Panc1 (cell line): ENCODE measurements at regions not wholly inside any gene's neighbourhood (a gene's known extent, or its start where the extent isn't known, plus 50 kb on each side); places are given as distances from the start of the nearest gene placed in this dataset.

ENCODE experiments used
- ATAC-seq: fragments of 200-7000 bp; cut with Tn5 transposase; 2 replicates; pipeline ENCODE4 v1.9.1; 2020; ENCODE audit warnings: mild to moderate bottlenecking, moderate library complexity
- BruUV-seq: library from RNA; stranded (reverse); fragments of 400-500 nt; replicated peaks from 2 replicates; lab custom pipeline; 2021; lab: Mats Ljungman, UMichigan
- CTCF ChIA-PET: fragments of 300-600 bp; sonication (Branson Sonifier 250); formaldehyde crosslinking; loops from one replicate; lab custom pipeline; 2022; ENCODE audit warnings: antibody characterized with exemption; lab: Charles Lee
- POLR2A ChIA-PET: fragments of 300-600 bp; sonication (Branson Sonifier 250); formaldehyde crosslinking; loops from one replicate; lab custom pipeline; 2022; ENCODE audit warnings: antibody characterized with exemption; lab: Charles Lee
- DNase-seq: peaks from one replicate; pipeline ENCODE4 v3.0.0-alpha.2; 2010; ENCODE audit warnings: low read depth, low spot score
- H3K27ac ChIP-seq: 2 replicates; pipeline ENCODE4 v1.5.1; 2011; ENCODE audit warnings: mild to moderate bottlenecking, low read length, inconsistent platforms
- H3K27me3 ChIP-seq: fragments of 200-500 bp; sonication (Bioruptor generic); 2 replicates; pipeline ENCODE4 v1.6.0; 2014; ENCODE audit warnings: low read length, inconsistent platforms; ENCODE audit not compliant: control insufficient read depth, insufficient read depth
- H3K36me3 ChIP-seq: fragments of 200-500 bp; sonication (Bioruptor generic); 2 replicates; pipeline ENCODE4 v1.5.1; 2014; ENCODE audit warnings: inconsistent platforms, mild to moderate bottlenecking, low read length, moderate library complexity; ENCODE audit not compliant: control insufficient read depth, insufficient read depth
- H3K4me1 ChIP-seq: 2 replicates; pipeline ENCODE4 v1.5.1; 2011; ENCODE audit warnings: inconsistent platforms, mild to moderate bottlenecking, low read length, moderate library complexity; ENCODE audit not compliant: control insufficient read depth, insufficient read depth
- H3K4me3 ChIP-seq, 2 experiments: 2 replicates each; pipeline ENCODE4 v1.5.1; 2011 to 2012; ENCODE audit warnings: low read depth in 2 of 2, low read length in 2 of 2, mild to moderate bottlenecking in 2 of 2, inconsistent platforms in 1 of 2, moderate library complexity in 1 of 2
- H3K9me3 ChIP-seq: fragments of 200-500 bp; sonication (Bioruptor generic); 2 replicates; pipeline ENCODE4 v1.5.1; 2014; ENCODE audit warnings: low read depth, mild to moderate bottlenecking, inconsistent platforms, low read length, moderate library complexity; ENCODE audit not compliant: control insufficient read depth, insufficient read depth
- POLR2AphosphoS5 ChIP-seq: IDR thresholded peaks from 2 replicates; pipeline ENCODE4 v1.6.1; 2012; ENCODE audit warnings: mild to moderate bottlenecking, low read depth, low read length, moderate library complexity
- SIN3A ChIP-seq: IDR thresholded peaks from 2 replicates; pipeline ENCODE4 v1.6.1; 2012; ENCODE audit warnings: low read depth, mild to moderate bottlenecking, low read length, moderate library complexity, borderline replicate concordance; ENCODE audit not compliant: insufficient read depth
- TCF7L2 ChIP-seq: IDR thresholded peaks from 2 replicates; pipeline ENCODE4 v1.6.1; 2011; ENCODE audit warnings: mild to moderate bottlenecking, low read depth, low read length, inconsistent platforms
- in situ Hi-C: cut with HindIII; loops from 2 replicates; pipeline ENCODE4 v1.10.0; 2016; ENCODE audit warnings: low sequenced_read_pairs, low pct_unique_long_range_greater_than_20kb
- intact Hi-C: fragments of 100-400 bp; cut with micrococcal nuclease; formaldehyde crosslinking; loops from one replicate; pipeline ENCODE4 v1.10.0; 2022; ENCODE audit not compliant: unreplicated experiment
- TF ChIP-seq, protein P1 (sequence below), 2 experiments: IDR thresholded peaks; 2 replicates each; pipeline ENCODE4 v1.6.1; 2011 to 2012; ENCODE audit warnings: low read depth in 2 of 2, control low read depth in 1 of 2, low read length in 1 of 2, mild to moderate bottlenecking in 1 of 2, moderate library complexity in 1 of 2; ENCODE audit not compliant: insufficient read depth in 1 of 2
- TF ChIP-seq, protein P2 (sequence below): fragments of 450-650 bp; IDR thresholded peaks from 2 replicates; pipeline ENCODE4 v1.5.1; 2017; ENCODE audit warnings: mild to moderate bottlenecking

DNA sequence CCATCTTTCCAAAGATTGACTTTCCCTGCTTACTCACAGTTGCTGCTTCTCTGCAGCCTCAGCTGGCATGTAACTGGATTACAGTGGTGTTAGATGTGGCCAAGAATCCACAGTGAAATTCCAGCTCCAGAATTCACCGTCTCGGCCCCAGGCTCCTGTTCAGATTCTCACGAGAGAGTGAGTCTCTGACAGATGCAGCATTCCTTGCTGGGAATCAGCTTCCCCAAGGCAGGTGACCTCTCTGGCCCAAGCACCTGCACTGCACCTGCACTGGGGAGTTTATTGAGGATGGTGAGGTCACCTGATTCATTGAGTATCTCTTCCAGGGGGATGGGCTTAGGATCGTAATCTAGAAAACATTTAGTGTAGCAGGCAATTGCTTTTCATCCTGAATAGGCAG is 600.5 kb upstream of the RBFOX1 start:
- Histone ChIP-seq H3K9me3 (no peaks in the 10 kb centered on the region), H3K4me3 (no peak overlapping the region), H3K4me1 (no peaks in the 10 kb centered on the region), H3K27me3 (no peaks in the 10 kb centered on the region), H3K36me3 (no peaks in the 10 kb centered on the region), H3K27ac (no peak overlapping the region)
- ATAC-seq, result no peak
- in situ Hi-C loops (no loop called here), intact Hi-C loops (no loop called here)
- DNase-seq, result no peak
- no TSS peak for BruUV-seq
- ChIA-PET CTCF (no interaction called here), POLR2A (no interaction called here)
- TF ChIP-seq POLR2AphosphoS5 (no peak), SIN3A (no peak), TCF7L2 (no peak)
- TF ChIP-seq, protein P1, sequence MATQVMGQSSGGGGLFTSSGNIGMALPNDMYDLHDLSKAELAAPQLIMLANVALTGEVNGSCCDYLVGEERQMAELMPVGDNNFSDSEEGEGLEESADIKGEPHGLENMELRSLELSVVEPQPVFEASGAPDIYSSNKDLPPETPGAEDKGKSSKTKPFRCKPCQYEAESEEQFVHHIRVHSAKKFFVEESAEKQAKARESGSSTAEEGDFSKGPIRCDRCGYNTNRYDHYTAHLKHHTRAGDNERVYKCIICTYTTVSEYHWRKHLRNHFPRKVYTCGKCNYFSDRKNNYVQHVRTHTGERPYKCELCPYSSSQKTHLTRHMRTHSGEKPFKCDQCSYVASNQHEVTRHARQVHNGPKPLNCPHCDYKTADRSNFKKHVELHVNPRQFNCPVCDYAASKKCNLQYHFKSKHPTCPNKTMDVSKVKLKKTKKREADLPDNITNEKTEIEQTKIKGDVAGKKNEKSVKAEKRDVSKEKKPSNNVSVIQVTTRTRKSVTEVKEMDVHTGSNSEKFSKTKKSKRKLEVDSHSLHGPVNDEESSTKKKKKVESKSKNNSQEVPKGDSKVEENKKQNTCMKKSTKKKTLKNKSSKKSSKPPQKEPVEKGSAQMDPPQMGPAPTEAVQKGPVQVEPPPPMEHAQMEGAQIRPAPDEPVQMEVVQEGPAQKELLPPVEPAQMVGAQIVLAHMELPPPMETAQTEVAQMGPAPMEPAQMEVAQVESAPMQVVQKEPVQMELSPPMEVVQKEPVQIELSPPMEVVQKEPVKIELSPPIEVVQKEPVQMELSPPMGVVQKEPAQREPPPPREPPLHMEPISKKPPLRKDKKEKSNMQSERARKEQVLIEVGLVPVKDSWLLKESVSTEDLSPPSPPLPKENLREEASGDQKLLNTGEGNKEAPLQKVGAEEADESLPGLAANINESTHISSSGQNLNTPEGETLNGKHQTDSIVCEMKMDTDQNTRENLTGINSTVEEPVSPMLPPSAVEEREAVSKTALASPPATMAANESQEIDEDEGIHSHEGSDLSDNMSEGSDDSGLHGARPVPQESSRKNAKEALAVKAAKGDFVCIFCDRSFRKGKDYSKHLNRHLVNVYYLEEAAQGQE (IDR thresholded peaks at IDR 0.05; ENCODE audit: insufficient read depth in 1 of 2, low read depth in 2 of 2, low read length in 1 of 2), result no peak
- TF ChIP-seq, protein P2, sequence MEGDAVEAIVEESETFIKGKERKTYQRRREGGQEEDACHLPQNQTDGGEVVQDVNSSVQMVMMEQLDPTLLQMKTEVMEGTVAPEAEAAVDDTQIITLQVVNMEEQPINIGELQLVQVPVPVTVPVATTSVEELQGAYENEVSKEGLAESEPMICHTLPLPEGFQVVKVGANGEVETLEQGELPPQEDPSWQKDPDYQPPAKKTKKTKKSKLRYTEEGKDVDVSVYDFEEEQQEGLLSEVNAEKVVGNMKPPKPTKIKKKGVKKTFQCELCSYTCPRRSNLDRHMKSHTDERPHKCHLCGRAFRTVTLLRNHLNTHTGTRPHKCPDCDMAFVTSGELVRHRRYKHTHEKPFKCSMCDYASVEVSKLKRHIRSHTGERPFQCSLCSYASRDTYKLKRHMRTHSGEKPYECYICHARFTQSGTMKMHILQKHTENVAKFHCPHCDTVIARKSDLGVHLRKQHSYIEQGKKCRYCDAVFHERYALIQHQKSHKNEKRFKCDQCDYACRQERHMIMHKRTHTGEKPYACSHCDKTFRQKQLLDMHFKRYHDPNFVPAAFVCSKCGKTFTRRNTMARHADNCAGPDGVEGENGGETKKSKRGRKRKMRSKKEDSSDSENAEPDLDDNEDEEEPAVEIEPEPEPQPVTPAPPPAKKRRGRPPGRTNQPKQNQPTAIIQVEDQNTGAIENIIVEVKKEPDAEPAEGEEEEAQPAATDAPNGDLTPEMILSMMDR, result no peak

DNA sequence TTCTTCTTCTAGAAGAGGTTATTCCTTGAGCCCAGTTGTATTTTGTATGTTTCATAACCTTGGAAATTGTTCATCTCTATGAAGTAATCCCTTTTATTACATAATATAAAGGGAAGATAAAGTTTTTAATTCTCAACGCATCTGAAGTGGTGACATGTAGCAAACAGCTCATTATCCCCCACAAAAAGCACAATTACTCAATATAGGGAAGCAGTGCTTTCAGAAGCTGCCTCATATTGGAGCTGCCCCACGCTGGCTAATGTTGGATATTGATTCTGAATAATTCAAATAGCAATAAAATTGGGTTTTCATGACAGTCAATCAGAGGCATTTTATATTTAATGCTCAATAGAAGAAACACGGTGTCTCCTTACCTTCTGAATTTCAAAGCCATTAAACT is 604.3 kb upstream of the RBFOX1 start:
- BruUV-seq, result no TSS peak
- no peak overlapping the region for H3K27ac ChIP-seq
- CTCF ChIA-PET, result no interaction called here
- H3K4me3 ChIP-seq, result no peak overlapping the region
- H3K9me3 ChIP-seq, result no peaks in the 10 kb centered on the region
- DNase-seq (no peak), ATAC-seq (no peak)
- POLR2A ChIA-PET, result no interaction called here
- H3K4me1 ChIP-seq, result no peaks in the 10 kb centered on the region
- intact Hi-C loops (no loop called here), in situ Hi-C loops (no loop called here)
- no peaks in the 10 kb centered on the region for H3K36me3 ChIP-seq
- no peaks in the 10 kb centered on the region for H3K27me3 ChIP-seq
- TF ChIP-seq TCF7L2 (no peak), POLR2AphosphoS5 (no peak), SIN3A (no peak)
- TF ChIP-seq, protein P2, result no peak
- TF ChIP-seq, protein P1 (IDR thresholded peaks at IDR 0.05; ENCODE audit: insufficient read depth in 1 of 2, low read depth in 2 of 2, low read length in 1 of 2), result no peak
